ENCODE measurements at regions not wholly inside any gene's neighbourhood (a gene's known extent, or its start where the extent isn't known, plus 50 kb on each side); places are given as distances from the start of the nearest gene placed in this dataset.

DNA sequence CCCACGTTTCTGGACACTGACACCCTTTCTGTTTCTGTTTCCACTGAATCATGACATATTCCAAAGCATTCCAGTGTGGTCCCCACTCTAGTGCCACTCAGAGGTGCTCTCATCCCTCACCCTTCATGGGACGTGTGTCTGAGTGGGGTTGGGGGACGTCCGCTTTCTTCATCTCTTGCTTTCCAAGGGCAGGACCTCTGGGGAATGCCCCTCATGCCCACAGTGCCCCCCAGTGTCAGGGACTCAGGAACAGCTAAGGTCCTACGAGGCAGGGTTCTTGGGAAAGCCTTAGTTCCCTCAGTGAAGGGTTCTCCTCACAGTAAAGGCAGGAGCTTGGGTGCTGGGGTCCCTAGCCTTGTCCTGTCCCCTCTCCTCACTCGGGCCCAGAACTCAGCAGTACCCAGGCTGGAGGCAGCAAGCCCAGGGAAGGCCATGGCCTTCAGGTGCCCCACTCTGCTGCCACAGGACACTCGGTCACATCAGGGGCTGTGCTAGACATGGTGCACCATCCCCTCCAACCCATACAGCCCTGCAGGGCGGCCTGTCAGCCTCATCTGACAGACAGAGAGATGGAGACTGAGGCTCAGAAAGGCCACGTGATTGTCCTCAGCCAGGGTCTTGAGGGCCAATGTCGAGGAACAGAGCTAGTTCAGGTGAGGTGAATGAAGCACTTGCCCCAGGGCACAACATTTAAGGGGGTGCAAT is 261.0 kb downstream of the TLE3 start:
- Histone ChIP-seq H3K36me3 (ENCODE audit: control insufficient read depth, insufficient read depth, low read length) (no peaks in the 10 kb centered on the region), H3K4me3 (ENCODE audit: low read length) (no peak overlapping the region), H3K27me3 (ENCODE audit: control insufficient read depth, insufficient read depth, low read length) (peaks cover 8% of the 10 kb centered on the region), H3K9me3 (ENCODE audit: control insufficient read depth, low read depth, low read length) (no peaks in the 10 kb centered on the region), H3K4me1 (ENCODE audit: control insufficient read depth, insufficient read depth, low read length) (no peaks in the 10 kb centered on the region), H3K27ac (ENCODE audit: low read length) (no peak overlapping the region)
- no CpG with 5 or more reads among the region's 10 CpGs for WGBS (ENCODE audit: insufficient coverage, low lambda C conversion rate)
- no peak for DNase-seq

DNA sequence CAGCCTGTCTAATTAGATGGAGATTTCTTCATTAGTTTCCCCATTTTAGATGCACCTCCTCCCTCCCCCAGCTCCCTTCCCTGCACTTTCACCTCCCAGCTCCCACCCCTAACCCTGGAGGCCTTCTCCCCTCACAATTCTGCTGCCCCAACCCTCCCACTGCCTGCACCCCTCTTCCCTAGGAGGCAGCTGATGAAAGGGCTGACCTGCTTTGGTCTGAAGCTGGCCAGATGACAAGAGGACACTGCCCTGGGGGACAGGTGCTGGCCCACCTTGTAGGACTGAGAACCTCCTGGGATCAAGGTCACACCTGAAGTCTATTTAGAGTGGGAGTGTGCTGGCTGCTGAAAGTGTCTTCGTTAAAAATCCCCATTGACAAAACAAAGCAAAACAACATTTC is 259.4 kb downstream of the TLE3 start:
- Histone ChIP-seq H3K4me3 (ENCODE audit: low read length) (no peak overlapping the region), H3K4me1 (ENCODE audit: control insufficient read depth, insufficient read depth, low read length) (no peaks in the 10 kb centered on the region), H3K27me3 (ENCODE audit: control insufficient read depth, insufficient read depth, low read length) (peaks cover 8% of the 10 kb centered on the region), H3K36me3 (ENCODE audit: control insufficient read depth, insufficient read depth, low read length) (no peaks in the 10 kb centered on the region), H3K9me3 (ENCODE audit: control insufficient read depth, low read depth, low read length) (no peaks in the 10 kb centered on the region), H3K27ac (ENCODE audit: low read length) (no peak overlapping the region)
- no peak for DNase-seq
- 33% methylated on average over 1 of the region's 1 CpG for WGBS (ENCODE audit: insufficient coverage, low lambda C conversion rate)

DNA sequence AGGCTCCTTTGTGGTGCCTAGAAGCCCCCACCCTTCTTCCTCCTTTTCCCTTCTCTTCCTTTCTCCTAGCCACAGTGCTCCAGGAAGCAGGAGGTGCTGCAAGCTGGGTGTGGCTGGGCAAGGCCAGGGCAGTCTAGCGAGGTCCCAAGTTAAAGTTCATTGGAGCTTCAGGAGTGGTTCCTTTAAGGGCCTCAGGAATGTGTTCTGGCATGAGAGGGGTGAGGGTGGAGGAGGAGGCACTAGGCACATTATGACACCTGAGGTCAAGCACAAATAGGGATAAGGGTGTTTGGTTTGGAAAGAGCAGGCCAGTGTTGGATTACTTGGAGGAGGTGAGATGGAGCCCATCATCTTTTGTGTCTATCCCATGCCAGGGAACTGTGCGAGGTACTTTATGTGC is 258.7 kb downstream of the TLE3 start:
- H3K36me3 ChIP-seq (ENCODE audit: control insufficient read depth, insufficient read depth, low read length) = no peaks in the 10 kb centered on the region
- peaks cover 12% of the 10 kb centered on the region for H3K27me3 ChIP-seq (ENCODE audit: control insufficient read depth, insufficient read depth, low read length)
- no peak overlapping the region for H3K27ac ChIP-seq (ENCODE audit: low read length)
- no peak for DNase-seq
- H3K9me3 ChIP-seq (ENCODE audit: control insufficient read depth, low read depth, low read length) = no peaks in the 10 kb centered on the region
- no peaks in the 10 kb centered on the region for H3K4me1 ChIP-seq (ENCODE audit: control insufficient read depth, insufficient read depth, low read length)
- H3K4me3 ChIP-seq (ENCODE audit: low read length) = no peak overlapping the region
- whole genome bisulfite sequencing (ENCODE audit: insufficient coverage, low lambda C conversion rate) = 100% methylated on average over 1 of the region's 2 CpGs

DNA sequence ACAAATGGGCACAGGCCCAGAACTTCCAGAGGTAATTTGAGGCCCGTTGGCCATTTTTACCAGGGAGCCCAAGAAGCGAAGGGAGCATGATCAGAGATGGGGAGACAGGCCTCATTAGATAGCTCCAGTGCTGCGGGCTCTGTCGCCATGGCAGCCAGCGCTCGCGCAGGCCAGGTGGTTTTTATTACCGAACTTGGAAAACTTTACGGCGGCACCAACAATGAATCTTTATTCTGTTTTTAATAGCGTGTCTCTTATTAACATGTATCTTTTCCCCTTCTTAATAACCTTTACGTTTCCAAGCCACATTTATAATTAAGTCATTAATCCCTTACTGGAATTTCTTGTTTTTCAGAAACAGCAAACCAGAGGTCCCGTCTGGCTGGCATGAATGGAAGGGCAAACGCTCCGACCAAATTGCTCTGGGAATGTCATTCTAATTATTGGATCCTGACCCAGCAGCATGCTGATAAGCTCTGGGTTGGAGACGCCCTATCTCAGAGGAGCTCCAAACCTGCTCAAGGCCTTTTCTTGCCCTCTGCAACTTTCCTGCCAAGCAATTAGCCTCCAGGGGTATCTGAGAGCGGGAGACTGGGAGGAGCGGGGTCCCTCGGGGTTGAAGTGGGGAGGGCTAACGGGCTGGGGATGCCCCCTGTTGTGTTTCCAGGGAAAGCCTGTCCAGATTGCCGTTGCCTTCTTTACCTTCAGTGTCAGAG is 256.4 kb downstream of the TLE3 start:
- DNase-seq = peak in 1 of 2 donors; percentile 32
- H3K9me3 ChIP-seq (ENCODE audit: control insufficient read depth, low read depth, low read length) = no peaks in the 10 kb centered on the region
- H3K36me3 ChIP-seq (ENCODE audit: control insufficient read depth, insufficient read depth, low read length) = no peaks in the 10 kb centered on the region
- H3K27ac ChIP-seq (ENCODE audit: low read length) = no peak overlapping the region
- H3K4me3 ChIP-seq (ENCODE audit: low read length) = no peak overlapping the region
- 39% methylated on average over 5 of the region's 21 CpGs for WGBS (ENCODE audit: insufficient coverage, low lambda C conversion rate)
- no peaks in the 10 kb centered on the region for H3K4me1 ChIP-seq (ENCODE audit: control insufficient read depth, insufficient read depth, low read length)
- H3K27me3 ChIP-seq (ENCODE audit: control insufficient read depth, insufficient read depth, low read length) = peaks cover 9% of the 10 kb centered on the region

DNA sequence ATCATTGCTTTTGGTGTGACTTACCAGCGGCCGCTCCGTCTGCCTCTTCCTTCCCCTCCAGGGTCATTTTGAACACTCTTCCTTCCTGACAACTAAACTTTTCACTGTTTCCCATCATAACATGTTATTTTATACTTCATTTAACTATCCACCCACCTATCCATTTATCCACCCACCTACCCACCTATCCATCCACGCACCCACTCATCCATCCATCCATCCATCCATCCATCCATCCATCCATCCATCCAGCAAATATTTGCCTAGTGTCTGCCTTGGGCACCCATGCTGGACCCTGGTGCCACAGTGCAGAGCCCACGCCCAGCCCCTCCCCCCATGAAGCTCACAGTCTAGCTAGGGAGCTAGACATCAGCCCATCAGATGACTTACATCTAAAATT is 254.9 kb downstream of the TLE3 start:
- DNase-seq = no peak
- no peaks in the 10 kb centered on the region for H3K9me3 ChIP-seq (ENCODE audit: control insufficient read depth, low read depth, low read length)
- H3K4me3 ChIP-seq (ENCODE audit: low read length) = no peak overlapping the region
- WGBS (ENCODE audit: insufficient coverage, low lambda C conversion rate) = no CpG with 5 or more reads among the region's 5 CpGs
- H3K4me1 ChIP-seq (ENCODE audit: control insufficient read depth, insufficient read depth, low read length) = no peaks in the 10 kb centered on the region
- peaks cover 9% of the 10 kb centered on the region for H3K27me3 ChIP-seq (ENCODE audit: control insufficient read depth, insufficient read depth, low read length)
- no peaks in the 10 kb centered on the region for H3K36me3 ChIP-seq (ENCODE audit: control insufficient read depth, insufficient read depth, low read length)
- no peak overlapping the region for H3K27ac ChIP-seq (ENCODE audit: low read length)

DNA sequence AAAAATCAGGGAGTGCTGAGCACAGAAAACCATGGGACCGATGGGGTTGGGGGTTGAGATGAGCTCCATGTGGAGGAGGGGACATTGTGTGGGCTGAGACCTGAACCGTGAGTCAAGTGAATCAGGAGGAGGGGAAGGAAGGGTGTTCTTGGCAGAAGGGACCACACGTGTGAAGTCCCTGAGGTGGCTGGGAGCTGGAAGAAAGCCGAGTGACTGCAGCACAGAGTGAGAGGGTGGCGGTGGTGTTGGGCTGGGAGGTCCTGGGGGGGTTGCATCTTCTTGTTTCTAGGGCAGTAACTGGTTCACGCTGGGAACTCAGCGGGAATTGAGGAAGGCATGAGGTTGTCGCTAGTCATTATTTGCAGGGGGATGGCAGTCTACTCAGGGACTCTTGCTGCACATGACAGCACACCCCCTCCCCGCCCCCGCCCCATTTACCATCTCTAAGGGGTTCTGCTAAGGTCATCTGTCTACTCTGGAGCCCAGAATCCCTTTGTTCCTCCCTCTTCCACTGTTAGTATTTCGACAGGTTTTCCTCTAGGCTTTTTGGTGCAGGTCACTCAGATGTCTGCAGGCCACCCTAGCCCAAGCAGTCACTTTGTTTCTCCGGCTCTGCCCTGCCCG is 254.3 kb downstream of the TLE3 start:
- Histone ChIP-seq H3K4me3 (ENCODE audit: low read length) (no peak overlapping the region), H3K27me3 (ENCODE audit: control insufficient read depth, insufficient read depth, low read length) (peaks cover 9% of the 10 kb centered on the region), H3K4me1 (ENCODE audit: control insufficient read depth, insufficient read depth, low read length) (no peaks in the 10 kb centered on the region), H3K36me3 (ENCODE audit: control insufficient read depth, insufficient read depth, low read length) (no peaks in the 10 kb centered on the region), H3K27ac (ENCODE audit: low read length) (no peak overlapping the region), H3K9me3 (ENCODE audit: control insufficient read depth, low read depth, low read length) (no peaks in the 10 kb centered on the region)
- WGBS (ENCODE audit: insufficient coverage, low lambda C conversion rate) = 20% methylated on average over 1 of the region's 13 CpGs
- DNase-seq = no peak

DNA sequence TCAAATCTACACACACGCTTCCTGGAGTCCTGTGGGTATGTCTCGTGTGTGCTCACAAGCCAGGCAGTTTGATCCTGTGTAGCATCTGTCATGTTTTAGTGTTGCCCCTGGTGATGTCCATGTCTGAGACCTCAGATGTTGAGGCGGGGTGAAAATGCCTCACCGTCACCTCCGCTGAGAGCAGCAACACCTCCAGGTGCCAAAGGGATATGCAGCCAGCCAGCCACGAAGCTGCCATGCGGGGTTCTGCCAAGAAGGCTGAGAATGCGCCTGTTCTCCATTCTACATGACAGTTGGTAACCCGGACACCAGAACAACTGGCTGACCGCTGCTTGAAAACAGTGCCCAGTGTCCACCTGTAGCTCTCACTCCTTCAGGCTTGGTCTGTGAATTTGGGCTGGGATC is 253.8 kb downstream of the TLE3 start:
- H3K9me3 ChIP-seq (ENCODE audit: control insufficient read depth, low read depth, low read length) = no peaks in the 10 kb centered on the region
- no CpG with 5 or more reads among the region's 10 CpGs for WGBS (ENCODE audit: insufficient coverage, low lambda C conversion rate)
- H3K4me3 ChIP-seq (ENCODE audit: low read length) = no peak overlapping the region
- H3K36me3 ChIP-seq (ENCODE audit: control insufficient read depth, insufficient read depth, low read length) = no peaks in the 10 kb centered on the region
- H3K4me1 ChIP-seq (ENCODE audit: control insufficient read depth, insufficient read depth, low read length) = no peaks in the 10 kb centered on the region
- H3K27me3 ChIP-seq (ENCODE audit: control insufficient read depth, insufficient read depth, low read length) = peaks cover 9% of the 10 kb centered on the region
- DNase-seq = no peak
- H3K27ac ChIP-seq (ENCODE audit: low read length) = no peak overlapping the region

DNA sequence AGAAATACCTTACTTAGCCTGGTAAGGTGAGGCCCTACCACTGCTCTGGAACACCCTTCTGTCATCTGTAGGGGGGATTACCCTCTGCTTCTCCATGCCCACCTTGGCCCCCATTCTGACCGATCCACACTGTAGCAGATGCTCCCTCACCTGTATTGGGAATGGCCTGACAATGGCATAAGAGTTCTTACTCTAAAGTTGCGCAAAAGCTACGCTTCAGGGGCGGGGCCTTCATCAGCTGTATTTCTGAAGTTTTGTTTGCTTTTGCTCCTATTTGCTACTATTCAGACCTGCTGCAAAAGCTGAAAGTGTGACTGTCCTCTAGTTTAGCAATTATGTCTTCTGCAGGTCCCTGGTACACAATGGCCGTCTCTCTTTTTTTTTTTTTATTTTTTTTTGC is 252.6 kb downstream of the TLE3 start:
- H3K27ac ChIP-seq (ENCODE audit: low read length) = no peak overlapping the region
- 71% methylated on average over 1 of the region's 5 CpGs for WGBS (ENCODE audit: insufficient coverage, low lambda C conversion rate)
- no peak for DNase-seq
- H3K4me1 ChIP-seq (ENCODE audit: control insufficient read depth, insufficient read depth, low read length) = no peaks in the 10 kb centered on the region
- no peaks in the 10 kb centered on the region for H3K36me3 ChIP-seq (ENCODE audit: control insufficient read depth, insufficient read depth, low read length)
- no peaks in the 10 kb centered on the region for H3K9me3 ChIP-seq (ENCODE audit: control insufficient read depth, low read depth, low read length)
- H3K4me3 ChIP-seq (ENCODE audit: low read length) = no peak overlapping the region
- peaks cover 11% of the 10 kb centered on the region for H3K27me3 ChIP-seq (ENCODE audit: control insufficient read depth, insufficient read depth, low read length)

DNA sequence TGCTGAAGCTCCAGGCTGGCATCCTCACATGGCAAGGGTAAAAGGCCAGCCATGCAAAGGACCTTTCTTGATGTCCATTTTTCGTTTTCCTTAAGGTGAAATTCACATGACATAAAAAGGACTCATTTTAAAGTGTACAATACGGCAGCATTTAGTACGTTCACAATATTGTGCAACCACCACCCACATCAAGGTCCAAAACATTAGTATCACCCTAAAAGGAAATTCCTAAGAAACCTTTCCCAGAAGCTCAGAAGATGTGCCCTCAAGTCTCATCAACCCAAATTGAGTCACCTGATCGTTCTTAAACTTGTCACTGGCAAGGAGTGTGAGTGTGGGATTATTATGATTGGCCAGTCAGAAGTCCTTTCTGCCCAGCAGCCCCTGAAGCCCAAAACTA is 250.1 kb downstream of the TLE3 start:
- Histone ChIP-seq H3K9me3 (ENCODE audit: control insufficient read depth, low read depth, low read length) (no peaks in the 10 kb centered on the region), H3K27me3 (ENCODE audit: control insufficient read depth, insufficient read depth, low read length) (peaks cover 11% of the 10 kb centered on the region), H3K36me3 (ENCODE audit: control insufficient read depth, insufficient read depth, low read length) (no peaks in the 10 kb centered on the region), H3K4me1 (ENCODE audit: control insufficient read depth, insufficient read depth, low read length) (no peaks in the 10 kb centered on the region), H3K27ac (ENCODE audit: low read length) (no peak overlapping the region), H3K4me3 (ENCODE audit: low read length) (no peak overlapping the region)
- no peak for DNase-seq
- WGBS (ENCODE audit: insufficient coverage, low lambda C conversion rate) = 100% methylated on average over 2 of the region's 4 CpGs

DNA sequence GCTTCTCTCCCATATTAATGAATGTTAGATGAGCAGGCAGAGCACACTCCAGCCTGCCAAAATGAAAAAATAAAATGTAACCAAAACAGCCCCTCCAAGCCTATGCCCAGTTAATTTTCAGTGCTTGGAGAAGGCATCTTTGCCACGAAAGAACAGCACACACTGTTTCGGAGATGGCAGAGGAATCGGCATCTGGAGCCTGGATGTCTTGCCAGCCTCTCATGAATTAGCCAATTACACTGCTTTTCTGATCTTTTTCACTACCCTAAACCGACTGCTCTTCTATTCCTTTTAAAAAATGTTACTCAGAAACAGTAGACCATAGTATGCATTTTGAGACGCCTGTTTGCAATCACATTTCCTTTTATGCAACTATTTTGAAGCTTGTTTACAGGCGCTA is 249.6 kb downstream of the TLE3 start:
- 87% methylated on average over 3 of the region's 6 CpGs for WGBS (ENCODE audit: insufficient coverage, low lambda C conversion rate)
- Histone ChIP-seq H3K27me3 (ENCODE audit: control insufficient read depth, insufficient read depth, low read length) (peaks cover 11% of the 10 kb centered on the region), H3K4me3 (ENCODE audit: low read length) (no peak overlapping the region), H3K36me3 (ENCODE audit: control insufficient read depth, insufficient read depth, low read length) (no peaks in the 10 kb centered on the region), H3K4me1 (ENCODE audit: control insufficient read depth, insufficient read depth, low read length) (no peaks in the 10 kb centered on the region), H3K9me3 (ENCODE audit: control insufficient read depth, low read depth, low read length) (no peaks in the 10 kb centered on the region), H3K27ac (ENCODE audit: low read length) (no peak overlapping the region)
- DNase-seq = no peak
